Endothelial cell of umbilical vein (primary cell): ENCODE measurements at regions not wholly inside any gene's neighbourhood (a gene's known extent, or its start where the extent isn't known, plus 50 kb on each side); places are given as distances from the start of the nearest gene placed in this dataset.

Experiments
- BruUV-seq: library from RNA; stranded (reverse); fragments of 400-500 nt; replicated peaks from 2 replicates; lab custom pipeline; 2021; lab: Mats Ljungman, UMichigan
- CTCF ChIA-PET: fragments of 300-600, 350-600 bp; sonication (Branson Sonifier 250); formaldehyde crosslinking; loops from one replicate; lab custom pipeline; 2021; ENCODE audit warnings: antibody characterized with exemption, inconsistent platforms; lab: Charles Lee
- POLR2A ChIA-PET: fragments of 300-600, 350-600 bp; sonication (Branson Sonifier 250); formaldehyde crosslinking; loops from one replicate; lab custom pipeline; 2021; ENCODE audit warnings: antibody characterized with exemption, inconsistent platforms; lab: Charles Lee
- DNase-seq: peaks from one replicate; pipeline ENCODE4 v3.0.0-alpha.2; 2011; ENCODE audit warnings: low read depth, low spot score
- FAIRE-seq: peaks from 2 replicates; lab custom pipeline; 2011; peaks lifted over from hg19 to GRCh38; lab: Jason Lieb, UNC
- H2AFZ ChIP-seq: 2 replicates; pipeline ENCODE4 v1.6.0; 2012; ENCODE audit warnings: low read depth, low read length, control low read depth, inconsistent platforms
- H3K27ac ChIP-seq: 2 replicates; pipeline ENCODE4 v1.5.1; 2011; ENCODE audit warnings: low read depth, mild to moderate bottlenecking, control low read depth, low read length, moderate library complexity; ENCODE audit not compliant: insufficient read depth
- H3K27me3 ChIP-seq, 2 experiments: 2 replicates each; pipeline versions ENCODE4 v1.6.0 to v1.6.1; 2011; ENCODE audit warnings: low read length in 2 of 2, mixed read lengths in 1 of 2; ENCODE audit not compliant: control insufficient read depth in 2 of 2, insufficient read depth in 2 of 2
- H3K36me3 ChIP-seq, 2 experiments: 2 replicates in 1 of 2; 3 replicates in 1 of 2; pipeline ENCODE4 v1.5.1; 2011; ENCODE audit warnings: low read length in 2 of 2, mild to moderate bottlenecking in 1 of 2, moderate library complexity in 1 of 2; ENCODE audit not compliant: control insufficient read depth in 2 of 2, insufficient read depth in 2 of 2; ENCODE audit errors: extremely low read depth in 1 of 2
- H3K4me1 ChIP-seq: 3 replicates; pipeline ENCODE4 v1.5.1; 2011; ENCODE audit warnings: mild to moderate bottlenecking, low read length; ENCODE audit not compliant: control insufficient read depth, insufficient read depth; ENCODE audit errors: extremely low read depth
- H3K4me2 ChIP-seq: 2 replicates; pipeline ENCODE4 v1.6.1; 2011; ENCODE audit warnings: low read length, control low read depth, mixed read lengths; ENCODE audit not compliant: insufficient read depth
- H3K4me3 ChIP-seq, 3 experiments: fragments of 200-600 bp in 1 of 3; sonication (generic), shearing (Covaris generic) in 1 of 3; replicated peaks in 1 of 3; 2 replicates each; pipeline ENCODE4 v1.5.1; 2011 to 2016; ENCODE audit warnings: control low read depth in 3 of 3, low read length in 3 of 3, mild to moderate bottlenecking in 2 of 3, inconsistent platforms in 1 of 3, low read depth in 1 of 3, moderate library complexity in 1 of 3; ENCODE audit not compliant: insufficient read depth in 1 of 3
- H3K79me2 ChIP-seq: 2 replicates; pipeline ENCODE4 v1.6.0; 2012; ENCODE audit warnings: low read length, inconsistent platforms; ENCODE audit not compliant: control insufficient read depth, insufficient read depth
- H3K9ac ChIP-seq: replicated peaks from 2 replicates; pipeline ENCODE3; 2011; ENCODE audit warnings: low read length, control low read depth; ENCODE audit not compliant: insufficient read depth; ENCODE audit errors: extremely low read depth
- H3K9me1 ChIP-seq: replicated peaks from 3 replicates; pipeline ENCODE4 v1.6.0; 2011; ENCODE audit warnings: mild to moderate bottlenecking, low read length; ENCODE audit not compliant: control insufficient read depth, insufficient read depth; ENCODE audit errors: extremely low read depth
- H3K9me3 ChIP-seq: replicated peaks from 2 replicates; pipeline ENCODE4 v1.5.1; 2012; ENCODE audit warnings: low read length, inconsistent platforms; ENCODE audit not compliant: control insufficient read depth, insufficient read depth
- H4K20me1 ChIP-seq: replicated peaks from 2 replicates; pipeline ENCODE3; 2011; ENCODE audit warnings: mild to moderate bottlenecking, low read length; ENCODE audit not compliant: control insufficient read depth, insufficient read depth; ENCODE audit errors: extremely low read depth
- EZH2 ChIP-seq: IDR thresholded peaks from 2 replicates; pipeline ENCODE4 v1.6.1; 2012; ENCODE audit warnings: borderline replicate concordance, low read depth, mild to moderate bottlenecking, moderate library complexity, low read length, inconsistent platforms; ENCODE audit not compliant: severe bottlenecking
- FOS ChIP-seq: IDR thresholded peaks from 2 replicates; pipeline ENCODE4 v1.6.1; 2011; ENCODE audit warnings: mild to moderate bottlenecking, low read length, moderate library complexity, borderline replicate concordance; ENCODE audit not compliant: insufficient read depth
- GATA2 ChIP-seq: IDR thresholded peaks from 2 replicates; pipeline ENCODE4 v1.7.0; 2011; ENCODE audit warnings: low read depth, mild to moderate bottlenecking, moderate library complexity, mixed read lengths, low read length; ENCODE audit not compliant: insufficient read length, insufficient read depth
- JUN ChIP-seq: IDR thresholded peaks from 2 replicates; pipeline ENCODE4 v1.6.1; 2011; ENCODE audit warnings: borderline replicate concordance, low read depth; ENCODE audit not compliant: insufficient read length, insufficient read depth
- MAX ChIP-seq: IDR thresholded peaks from 2 replicates; pipeline ENCODE4 v1.6.1; 2011; ENCODE audit not compliant: insufficient read depth, insufficient read length
- MYC ChIP-seq: IDR thresholded peaks from one replicate; pipeline ENCODE4 v1.6.1; 2011; ENCODE audit warnings: mild to moderate bottlenecking, low read depth, low read length
- POLR2A ChIP-seq: IDR thresholded peaks from 2 replicates; pipeline ENCODE4 v1.6.1; 2012; ENCODE audit warnings: low read depth, mild to moderate bottlenecking, control low read depth, low read length
- POLR2AphosphoS5 ChIP-seq: IDR thresholded peaks from 2 replicates; pipeline ENCODE4 v1.6.1; 2012; ENCODE audit warnings: low read depth, mild to moderate bottlenecking, control low read depth, low read length, moderate library complexity; ENCODE audit not compliant: insufficient read depth
- dilution Hi-C: fragments of 300-500 bp; cut with MboI; formaldehyde crosslinking; loops from one replicate; pipeline ENCODE4 v1.15.0; 2019; ENCODE audit warnings: low sequenced_read_pairs; ENCODE audit not compliant: extremely low pct_ligation_motif_present
- intact Hi-C: fragments of 100-400 bp; cut with micrococcal nuclease; formaldehyde crosslinking; loops from one replicate; pipeline ENCODE4 v1.10.0; 2022
- TF ChIP-seq, protein P1 (sequence below), 2 donors: IDR thresholded peaks; 1 replicate in 1 of 2; 2 replicates in 1 of 2; pipeline ENCODE4 v1.5.1; 2011; ENCODE audit warnings: low read length in 2 of 2, mild to moderate bottlenecking in 2 of 2, moderate library complexity in 2 of 2, control low read depth in 1 of 2, inconsistent platforms in 1 of 2, low read depth in 1 of 2; ENCODE audit not compliant: insufficient read depth in 1 of 2; ENCODE audit errors: extremely low read depth in 1 of 2

- Histone ChIP-seq H3K4me3 (no peak overlapping the region), H3K4me1 (no peaks in the 10 kb centered on the region), H3K9ac (no peak overlapping the region), H3K27me3 (no peaks in the 10 kb centered on the region), H4K20me1 (no peaks in the 10 kb centered on the region), H3K36me3 (no peaks in the 10 kb centered on the region), H3K27ac (no peak overlapping the region), H3K9me3 (no peaks in the 10 kb centered on the region), H3K4me2 (no peak overlapping the region), H3K9me1 (no peaks in the 10 kb centered on the region), H2AFZ (no peak overlapping the region), H3K79me2 (no peaks in the 10 kb centered on the region)
- dilution Hi-C loops (no loop called here), intact Hi-C loops (no loop called here)
- TF ChIP-seq, protein P1, sequence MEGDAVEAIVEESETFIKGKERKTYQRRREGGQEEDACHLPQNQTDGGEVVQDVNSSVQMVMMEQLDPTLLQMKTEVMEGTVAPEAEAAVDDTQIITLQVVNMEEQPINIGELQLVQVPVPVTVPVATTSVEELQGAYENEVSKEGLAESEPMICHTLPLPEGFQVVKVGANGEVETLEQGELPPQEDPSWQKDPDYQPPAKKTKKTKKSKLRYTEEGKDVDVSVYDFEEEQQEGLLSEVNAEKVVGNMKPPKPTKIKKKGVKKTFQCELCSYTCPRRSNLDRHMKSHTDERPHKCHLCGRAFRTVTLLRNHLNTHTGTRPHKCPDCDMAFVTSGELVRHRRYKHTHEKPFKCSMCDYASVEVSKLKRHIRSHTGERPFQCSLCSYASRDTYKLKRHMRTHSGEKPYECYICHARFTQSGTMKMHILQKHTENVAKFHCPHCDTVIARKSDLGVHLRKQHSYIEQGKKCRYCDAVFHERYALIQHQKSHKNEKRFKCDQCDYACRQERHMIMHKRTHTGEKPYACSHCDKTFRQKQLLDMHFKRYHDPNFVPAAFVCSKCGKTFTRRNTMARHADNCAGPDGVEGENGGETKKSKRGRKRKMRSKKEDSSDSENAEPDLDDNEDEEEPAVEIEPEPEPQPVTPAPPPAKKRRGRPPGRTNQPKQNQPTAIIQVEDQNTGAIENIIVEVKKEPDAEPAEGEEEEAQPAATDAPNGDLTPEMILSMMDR (IDR thresholded peaks at IDR 0.05; ENCODE audit: extremely low read depth in 1 of 2, insufficient read depth in 1 of 2, low read depth in 1 of 2, low read length in 2 of 2): no peak
- TF ChIP-seq MYC (no peak), POLR2AphosphoS5 (no peak), JUN (no peak), POLR2A (no peak), MAX (no peak), GATA2 (no peak), EZH2 (no peak), FOS (no peak)
- no peak for DNase-seq
- no peak for FAIRE-seq
- no TSS peak for BruUV-seq
- ChIA-PET POLR2A (no interaction called here), CTCF (no interaction called here)
Observed at GRCh38 chr5:38018016-38018415, 178.2 kb upstream of the GDNF start.
